Muscle of leg (tissue), 3 donors: ENCODE measurements at regions not wholly inside any gene's neighbourhood (a gene's known extent, or its start where the extent isn't known, plus 50 kb on each side); places are given as distances from the start of the nearest gene placed in this dataset.

Experiments
- DNase-seq: peaks from one replicate; pipeline ENCODE4 v3.0.0; 2013
- H3K27ac ChIP-seq: one replicate; pipeline ENCODE4 v1.5.1; 2013; ENCODE audit warnings: mild to moderate bottlenecking, low read length, control low read depth
- H3K27me3 ChIP-seq: one replicate; pipeline ENCODE4 v1.6.1; 2013; ENCODE audit warnings: low read length; ENCODE audit not compliant: control insufficient read depth, insufficient read depth
- H3K36me3 ChIP-seq: one replicate; pipeline ENCODE4 v1.6.1; 2013; ENCODE audit warnings: low read length; ENCODE audit not compliant: control insufficient read depth, insufficient read depth
- H3K4me1 ChIP-seq: one replicate; pipeline ENCODE4 v1.6.1; 2013; ENCODE audit warnings: low read length; ENCODE audit not compliant: control insufficient read depth, insufficient read depth
- H3K4me3 ChIP-seq: one replicate; pipeline ENCODE4 v1.5.1; 2013; ENCODE audit warnings: low read length, control low read depth
- H3K9me3 ChIP-seq: replicated peaks from 2 replicates; pipeline ENCODE4 v1.6.1; 2013; ENCODE audit warnings: low read depth, low read length; ENCODE audit not compliant: control insufficient read depth
- WGBS: methylation state at CpG from one replicate; pipeline ENCODE4 v1.1.5; 2013; ENCODE audit warnings: missing lambda C conversion rate; ENCODE audit not compliant: insufficient coverage; 5-methylcytosine and 5-hydroxymethylcytosine counted together

DNA sequence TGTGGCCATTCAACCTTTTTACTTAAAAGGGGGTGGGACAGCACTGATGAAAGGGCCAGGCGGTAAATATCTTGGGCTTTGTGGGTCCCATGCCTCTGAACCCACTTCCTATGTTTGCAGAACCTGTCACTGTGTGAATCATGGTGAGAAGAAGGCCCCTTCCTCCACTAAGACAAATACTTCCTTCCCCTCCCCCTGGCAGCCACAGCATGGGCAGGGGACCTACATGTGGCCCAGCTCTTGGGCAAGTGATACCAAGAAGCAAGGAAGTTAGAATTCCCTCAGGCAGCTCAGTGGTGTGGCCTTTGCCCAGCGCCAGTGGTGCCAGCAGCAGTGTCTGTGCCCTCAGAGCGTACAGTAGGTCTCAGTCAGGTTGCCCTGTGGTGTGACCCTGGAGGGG is 168.6 kb downstream of the TRIM33 start:
- no peaks in the 10 kb centered on the region for H3K36me3 ChIP-seq

DNA sequence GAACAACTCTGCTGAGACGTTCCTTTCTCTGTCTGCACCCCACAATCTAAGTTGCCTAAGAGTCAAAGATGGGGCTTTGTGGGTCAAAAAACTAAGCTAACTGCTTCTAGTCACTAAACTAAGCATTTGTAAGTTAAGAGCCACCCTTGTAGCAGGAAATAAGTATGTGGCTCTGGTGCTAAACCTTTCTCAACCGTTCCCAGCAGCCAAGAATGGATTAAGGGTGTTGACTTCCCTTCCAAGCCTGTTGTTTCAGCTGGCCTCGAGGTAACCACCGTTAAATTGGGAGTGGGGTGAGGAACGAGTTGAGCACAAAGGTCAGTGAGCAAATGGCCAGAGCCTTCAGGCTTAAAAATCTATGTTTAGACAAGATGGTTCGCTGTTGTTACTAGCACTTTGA is 169.1 kb downstream of the TRIM33 start:
- H3K27ac ChIP-seq: no peak overlapping the region
- H3K27me3 ChIP-seq: peaks cover 2% of the 10 kb centered on the region
- WGBS: 0% methylated on average over 2 of the region's 6 CpGs
- no peak for DNase-seq
- H3K9me3 ChIP-seq: no peaks in the 10 kb centered on the region
- H3K4me1 ChIP-seq: peaks cover 7% of the 10 kb centered on the region
- H3K36me3 ChIP-seq: no peaks in the 10 kb centered on the region
- H3K4me3 ChIP-seq: no peak overlapping the region

More for the DNA sequence above, 168.6 kb downstream of the TRIM33 start:
- H3K27me3 ChIP-seq: peaks cover 2% of the 10 kb centered on the region
- 94% methylated on average over 2 of the region's 3 CpGs for WGBS
- no peak overlapping the region for H3K4me3 ChIP-seq
- H3K4me1 ChIP-seq: peaks cover 7% of the 10 kb centered on the region
- H3K9me3 ChIP-seq: no peaks in the 10 kb centered on the region
- no peak for DNase-seq
- H3K27ac ChIP-seq: no peak overlapping the region

DNA sequence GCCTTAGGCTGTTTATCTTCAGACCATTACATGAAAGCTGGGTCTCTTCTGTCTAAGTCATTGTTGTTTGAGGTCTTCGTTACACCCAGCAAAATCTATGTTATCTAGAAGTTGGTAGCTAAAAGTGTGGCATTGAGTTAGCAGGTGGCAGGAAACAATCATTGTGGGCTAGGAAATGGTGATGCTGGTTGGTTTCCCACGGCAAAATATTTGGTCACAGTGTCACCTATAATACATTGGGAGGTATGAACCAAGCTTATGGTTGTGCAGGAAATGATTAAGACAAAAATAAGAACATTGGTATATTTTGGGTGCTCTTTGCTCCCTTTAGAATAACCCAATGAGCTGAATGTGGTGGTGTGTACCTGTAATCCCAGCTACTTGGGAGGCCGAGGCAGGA is 169.7 kb downstream of the TRIM33 start:
- peaks cover 2% of the 10 kb centered on the region for H3K27me3 ChIP-seq
- DNase-seq: no peak
- whole genome bisulfite sequencing: 71% methylated on average over 1 of the region's 3 CpGs
- no peaks in the 10 kb centered on the region for H3K36me3 ChIP-seq
- H3K9me3 ChIP-seq: no peaks in the 10 kb centered on the region
- H3K27ac ChIP-seq: no peak overlapping the region
- H3K4me3 ChIP-seq: no peak overlapping the region
- peaks cover 5% of the 10 kb centered on the region for H3K4me1 ChIP-seq

DNA sequence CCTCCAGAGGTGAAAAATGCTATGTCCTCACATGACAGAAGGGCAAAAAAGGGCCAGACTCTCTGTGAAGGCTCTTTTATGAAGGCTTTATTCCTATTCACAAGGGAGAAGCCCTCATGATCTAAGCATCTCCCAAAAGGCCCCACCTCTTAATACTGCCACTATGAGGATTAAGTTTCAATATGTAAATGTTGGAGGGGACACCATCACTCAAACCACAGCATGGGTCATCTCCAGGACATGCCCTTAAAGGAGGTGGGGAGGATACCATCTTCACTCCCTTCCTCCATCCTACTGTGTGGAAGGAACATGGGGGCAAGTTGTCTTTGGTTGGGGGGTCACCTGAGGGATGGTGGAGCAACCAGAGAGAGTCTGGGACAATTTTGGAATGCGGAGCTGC is 170.1 kb downstream of the TRIM33 start:
- no peak overlapping the region for H3K27ac ChIP-seq
- H3K36me3 ChIP-seq: no peaks in the 10 kb centered on the region
- peaks cover 2% of the 10 kb centered on the region for H3K27me3 ChIP-seq
- H3K9me3 ChIP-seq: no peaks in the 10 kb centered on the region
- no peak overlapping the region for H3K4me3 ChIP-seq
- H3K4me1 ChIP-seq: peaks cover 2% of the 10 kb centered on the region
- WGBS: 80% methylated on average over 1 of the region's 1 CpG
- no peak for DNase-seq

DNA sequence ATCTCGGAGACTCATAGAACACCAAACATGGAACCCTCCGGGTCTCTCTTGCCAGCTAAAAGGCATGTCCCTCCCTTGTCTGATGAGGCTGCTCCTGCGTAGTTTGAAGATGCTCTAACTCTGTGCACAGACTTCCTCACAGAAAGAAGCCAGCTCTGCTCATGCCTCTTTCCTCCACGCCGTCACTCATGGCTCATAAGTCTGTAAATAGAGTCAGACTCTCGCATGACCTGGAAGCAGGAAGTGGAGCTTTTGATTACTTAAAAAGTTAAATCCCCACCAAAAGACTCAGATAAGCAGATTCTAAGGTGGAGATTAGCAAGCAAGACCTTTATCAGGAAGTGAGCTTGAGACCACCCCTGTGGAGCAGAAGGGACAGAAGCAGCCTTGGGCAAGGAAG is 171.6 kb downstream of the TRIM33 start:
- Histone ChIP-seq H3K4me3 (no peak overlapping the region), H3K27me3 (peaks cover 2% of the 10 kb centered on the region), H3K36me3 (no peaks in the 10 kb centered on the region), H3K4me1 (no peaks in the 10 kb centered on the region), H3K27ac (no peak overlapping the region), H3K9me3 (no peaks in the 10 kb centered on the region)
- WGBS: 89% methylated on average over 2 of the region's 6 CpGs
- DNase-seq: no peak

DNA sequence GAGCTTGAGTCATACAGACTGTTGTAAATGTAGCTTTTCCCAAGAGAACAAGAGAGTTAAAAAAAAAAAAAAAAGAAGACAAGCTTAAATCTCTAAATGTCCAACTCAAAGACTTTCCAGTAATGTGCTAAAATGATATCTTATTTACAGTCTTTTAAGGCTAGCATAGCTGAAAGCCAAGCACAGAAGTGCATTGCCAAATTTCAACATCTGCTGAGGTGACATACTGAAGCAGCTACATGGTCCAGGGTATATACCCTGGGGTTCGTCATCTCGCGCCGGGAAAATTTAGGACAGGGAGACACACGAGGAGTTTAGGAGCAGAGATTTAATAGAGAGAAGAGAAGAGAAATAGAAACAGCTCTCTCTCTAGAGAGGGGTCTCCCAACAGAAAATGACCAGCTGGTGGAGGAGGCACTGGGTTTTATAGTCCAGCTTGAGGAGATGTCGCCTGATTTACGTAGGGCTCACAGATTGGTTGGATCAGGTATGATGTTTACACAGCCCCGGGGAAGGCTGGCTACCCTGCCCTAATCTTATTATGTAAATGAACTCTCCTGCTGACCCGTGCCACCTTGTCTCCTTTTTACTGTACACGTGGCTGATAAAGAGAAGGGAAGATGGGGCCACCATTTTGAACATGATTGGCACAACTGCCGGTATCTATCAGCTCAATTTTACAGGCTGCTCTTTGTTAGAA is 172.7 kb downstream of the TRIM33 start:
- 64% methylated on average over 5 of the region's 11 CpGs for WGBS
- Histone ChIP-seq H3K9me3 (no peaks in the 10 kb centered on the region), H3K4me1 (no peaks in the 10 kb centered on the region), H3K4me3 (no peak overlapping the region), H3K27me3 (peaks cover 2% of the 10 kb centered on the region), H3K27ac (no peak overlapping the region), H3K36me3 (no peaks in the 10 kb centered on the region)
- no peak for DNase-seq

DNA sequence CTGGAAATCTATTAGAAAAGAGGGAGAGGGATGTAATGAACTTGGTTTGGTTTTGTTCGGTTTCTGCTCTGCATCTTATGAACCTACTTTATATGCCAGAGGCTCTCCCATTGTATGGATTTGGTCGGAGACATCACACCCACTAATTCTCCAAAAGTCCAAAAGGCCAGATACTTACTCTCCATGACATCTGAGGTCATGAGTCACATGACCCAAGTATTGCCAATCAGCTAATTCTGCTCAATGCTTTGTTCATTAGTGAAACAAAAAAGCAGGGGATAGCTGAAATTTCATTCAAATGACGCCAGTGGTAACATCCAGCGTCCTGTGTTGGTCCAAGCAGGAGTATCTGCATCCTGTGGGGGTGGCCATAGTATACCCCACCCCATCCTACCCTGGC is 173.6 kb downstream of the TRIM33 start:
- no peaks in the 10 kb centered on the region for H3K36me3 ChIP-seq
- no peak overlapping the region for H3K27ac ChIP-seq
- H3K9me3 ChIP-seq: no peaks in the 10 kb centered on the region
- 82% methylated on average over 2 of the region's 4 CpGs for WGBS
- H3K4me3 ChIP-seq: no peak overlapping the region
- DNase-seq: no peak
- no peaks in the 10 kb centered on the region for H3K4me1 ChIP-seq
- peaks cover 2% of the 10 kb centered on the region for H3K27me3 ChIP-seq

DNA sequence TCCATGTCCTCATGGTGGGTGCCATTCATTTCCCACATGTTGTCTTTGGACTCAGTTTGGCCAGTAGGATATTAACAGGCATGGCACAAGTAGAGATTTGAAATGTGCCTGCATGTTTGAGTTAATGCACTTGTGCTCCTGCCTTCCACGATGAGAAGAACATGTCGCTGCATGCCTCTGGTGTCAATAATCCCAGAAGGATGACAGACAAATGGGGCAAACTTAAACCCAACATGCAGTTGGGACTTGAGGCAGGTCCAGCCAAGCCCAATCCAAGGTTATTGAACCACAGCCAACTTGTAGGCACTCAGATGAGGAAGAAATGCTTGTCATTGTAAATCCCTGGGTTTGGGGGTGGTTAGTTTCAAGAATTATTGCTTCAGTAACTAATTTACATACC is 174.6 kb downstream of the TRIM33 start:
- H3K4me1 ChIP-seq: no peaks in the 10 kb centered on the region
- H3K36me3 ChIP-seq: no peaks in the 10 kb centered on the region
- no peaks in the 10 kb centered on the region for H3K9me3 ChIP-seq
- no peak overlapping the region for H3K27ac ChIP-seq
- no peak for DNase-seq
- WGBS: 95% methylated on average over 2 of the region's 2 CpGs
- peaks cover 2% of the 10 kb centered on the region for H3K27me3 ChIP-seq
- no peak overlapping the region for H3K4me3 ChIP-seq

DNA sequence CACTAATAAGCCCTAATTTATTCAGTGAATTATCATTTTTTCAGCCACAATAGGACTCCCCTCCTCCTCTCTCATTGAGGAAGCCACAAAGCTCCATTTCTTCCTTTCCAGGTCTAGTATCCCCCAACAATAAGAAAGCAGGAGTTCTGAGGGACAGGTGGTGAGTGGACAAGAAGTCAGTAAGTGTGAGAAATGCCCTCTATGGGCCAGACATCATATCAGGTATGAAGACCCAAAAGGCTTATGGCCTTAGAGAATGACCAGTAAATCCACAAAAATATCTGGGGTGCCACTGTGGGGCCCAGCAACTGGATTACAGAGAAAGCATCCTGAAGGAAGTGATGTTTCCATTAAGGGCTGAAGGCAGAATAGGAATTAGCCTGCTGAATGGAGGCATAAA is 175.7 kb downstream of the TRIM33 start:
- H3K4me3 ChIP-seq: no peak overlapping the region
- DNase-seq: no peak

DNA sequence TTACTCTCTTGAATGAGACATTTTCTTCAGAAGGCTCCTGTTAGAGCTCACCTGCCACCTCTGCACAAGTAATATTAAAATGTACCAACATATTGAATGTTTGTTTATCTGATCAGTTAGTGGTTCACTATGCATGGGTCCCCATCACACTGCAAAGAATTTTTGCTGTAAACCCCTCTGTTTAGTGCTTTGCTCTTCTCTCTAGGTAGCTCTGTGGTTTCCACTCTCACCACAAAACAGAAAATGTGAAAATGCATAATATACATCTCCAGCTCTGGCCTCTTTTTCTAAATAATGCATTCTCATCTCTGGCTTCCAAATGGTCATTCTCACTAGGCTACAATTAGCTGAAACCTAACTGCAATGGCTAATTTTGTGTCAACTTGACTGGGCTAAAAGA is 176.7 kb downstream of the TRIM33 start:
- no peak for DNase-seq
- Histone ChIP-seq H3K4me3 (no peak overlapping the region), H3K27me3 (no peaks in the 10 kb centered on the region), H3K36me3 (no peaks in the 10 kb centered on the region), H3K27ac (no peak overlapping the region), H3K9me3 (no peaks in the 10 kb centered on the region), H3K4me1 (no peaks in the 10 kb centered on the region)

More for the DNA sequence above, 175.7 kb downstream of the TRIM33 start:
- Histone ChIP-seq H3K27ac (no peak overlapping the region), H3K4me1 (no peaks in the 10 kb centered on the region), H3K27me3 (peaks cover 2% of the 10 kb centered on the region), H3K9me3 (no peaks in the 10 kb centered on the region), H3K36me3 (no peaks in the 10 kb centered on the region)

DNA sequence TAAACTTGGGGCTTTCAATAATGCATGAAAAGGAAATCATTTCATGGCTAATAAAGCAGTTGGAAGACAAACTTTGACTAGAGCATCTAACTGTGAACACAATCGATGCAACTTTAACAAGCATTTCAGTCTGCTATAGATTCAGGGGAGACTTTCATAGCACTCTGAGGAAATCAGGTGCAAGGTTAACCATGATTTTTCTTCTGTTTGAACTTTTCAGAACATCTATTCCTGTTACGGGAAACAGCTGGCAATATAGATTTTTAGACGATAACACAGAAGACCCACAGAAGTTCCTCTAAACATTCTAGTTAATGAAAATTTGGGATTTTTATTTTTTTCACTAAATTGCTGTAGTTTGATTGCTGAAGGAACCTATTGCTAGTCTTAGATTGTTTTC is 177.3 kb downstream of the TRIM33 start:
- DNase-seq: no peak
- Histone ChIP-seq H3K9me3 (no peaks in the 10 kb centered on the region), H3K4me3 (no peak overlapping the region), H3K27ac (no peak overlapping the region), H3K36me3 (no peaks in the 10 kb centered on the region), H3K27me3 (no peaks in the 10 kb centered on the region), H3K4me1 (no peaks in the 10 kb centered on the region)
- WGBS: 57% methylated on average over 1 of the region's 3 CpGs
